Renal cortical epithelial cell (primary cell): ENCODE measurements at regions not wholly inside any gene's neighbourhood (a gene's known extent, or its start where the extent isn't known, plus 50 kb on each side); places are given as distances from the start of the nearest gene placed in this dataset.

ENCODE experiments used
- DNase-seq: peaks from one replicate; pipeline ENCODE4 v3.0.0-alpha.2; 2011; ENCODE audit warnings: low read depth

DNA sequence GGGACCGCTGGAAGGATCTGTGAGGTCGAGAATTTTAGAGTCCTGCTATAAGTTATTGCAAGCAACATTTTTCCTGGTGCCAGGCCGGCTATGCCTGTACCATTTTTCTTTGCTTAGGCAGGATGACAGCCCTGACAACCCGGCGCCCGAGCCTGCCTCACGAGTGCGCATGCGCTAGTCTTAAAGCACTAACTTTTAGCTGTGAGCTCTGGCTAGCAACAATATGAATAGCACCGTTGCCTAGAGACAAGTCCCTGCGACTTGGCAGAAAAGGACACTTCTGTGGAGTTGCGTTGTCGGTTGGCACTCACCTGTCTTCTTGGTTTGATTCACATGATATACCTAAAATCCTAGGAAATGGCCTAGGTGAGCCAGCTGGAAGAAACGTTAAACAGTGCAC lies 663.4 kb upstream of the TSPY4 start:
- DNase-seq = no peak

DNA sequence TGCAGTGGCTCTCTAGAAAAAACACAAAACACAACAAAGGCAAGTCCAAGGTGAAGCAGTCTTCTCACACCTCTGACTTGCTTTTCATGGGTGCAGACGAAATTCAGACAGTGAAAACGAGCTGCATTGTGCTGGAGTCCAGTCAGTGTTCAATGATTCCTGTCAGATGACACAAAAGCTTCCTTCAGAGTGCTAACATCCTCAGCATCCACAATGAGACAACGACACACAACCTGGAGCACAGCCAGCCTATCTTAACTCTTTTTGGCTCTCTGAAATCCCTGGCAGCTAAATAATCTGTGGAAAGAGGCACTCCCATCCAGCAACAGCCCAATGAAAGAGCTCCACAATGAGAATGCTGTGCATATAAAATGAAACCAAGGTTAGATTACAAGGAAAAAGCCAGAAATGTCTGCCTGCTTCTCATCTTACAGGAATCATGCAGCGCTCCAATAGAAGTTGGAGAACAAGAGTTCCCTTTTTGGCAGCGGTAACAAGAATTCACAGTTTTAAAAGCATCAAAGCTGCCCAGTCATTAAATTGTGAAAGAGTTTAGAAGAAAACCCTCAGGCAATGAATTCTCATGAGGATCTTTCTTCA lies 659.8 kb upstream of the TSPY4 start:
- DNase-seq = no peak

DNA sequence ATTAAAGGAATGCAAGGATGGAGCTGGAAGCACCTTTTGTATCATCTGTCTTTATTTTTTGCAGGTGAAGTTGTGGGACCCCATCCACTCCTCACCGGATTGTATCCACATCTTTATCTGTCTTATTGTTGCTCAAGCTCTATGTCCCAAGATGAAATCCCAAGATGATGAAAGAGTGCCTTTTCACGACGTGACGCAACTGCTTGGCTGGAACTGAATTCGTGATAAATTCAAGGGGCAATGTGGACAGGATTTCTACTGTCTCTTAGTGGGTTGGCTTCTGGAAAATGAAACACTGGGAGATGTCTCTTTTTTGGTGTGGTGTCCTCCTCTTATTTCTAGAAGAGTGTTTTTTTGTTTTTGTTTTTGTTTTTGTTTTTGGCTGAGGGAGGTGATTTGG lies 650.1 kb upstream of the TSPY4 start:
- no peak for DNase-seq

DNA sequence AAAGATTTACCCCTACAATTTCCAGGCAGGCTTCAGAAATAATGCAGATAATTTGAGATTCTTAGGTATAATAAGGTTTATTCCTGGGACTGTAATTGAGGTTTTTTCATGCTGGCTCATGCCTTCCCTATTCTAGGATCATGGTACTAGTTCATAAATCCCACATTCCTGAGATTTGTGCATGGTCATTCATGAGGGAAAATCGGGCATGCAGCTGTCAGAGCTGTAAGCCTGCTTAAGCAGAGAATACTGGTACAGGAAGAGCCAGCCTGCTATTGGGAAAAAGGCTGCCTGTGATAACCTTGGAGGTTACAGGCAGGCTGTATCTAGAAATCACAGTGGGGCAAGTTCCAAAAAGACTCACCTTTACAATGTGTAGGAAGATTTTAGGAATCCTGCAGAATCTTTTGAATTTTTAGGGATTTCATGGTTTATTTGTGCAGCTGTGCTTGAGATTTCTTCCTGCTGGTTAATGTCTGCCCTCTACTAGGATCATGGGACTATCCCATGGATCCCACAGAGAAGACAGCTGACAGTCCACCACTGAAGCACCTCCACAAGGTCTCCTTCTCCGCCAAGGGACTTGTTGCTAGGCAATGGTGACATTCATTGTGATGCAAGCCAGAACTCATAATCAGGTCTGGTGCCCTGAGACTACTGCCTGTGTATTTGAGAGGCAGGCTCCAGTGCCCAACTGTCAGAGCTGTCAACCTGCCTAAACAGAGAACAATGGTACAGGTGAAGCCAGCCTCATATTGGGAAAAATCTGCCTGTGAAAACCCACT lies 646.2 kb upstream of the TSPY4 start:
- no peak for DNase-seq

DNA sequence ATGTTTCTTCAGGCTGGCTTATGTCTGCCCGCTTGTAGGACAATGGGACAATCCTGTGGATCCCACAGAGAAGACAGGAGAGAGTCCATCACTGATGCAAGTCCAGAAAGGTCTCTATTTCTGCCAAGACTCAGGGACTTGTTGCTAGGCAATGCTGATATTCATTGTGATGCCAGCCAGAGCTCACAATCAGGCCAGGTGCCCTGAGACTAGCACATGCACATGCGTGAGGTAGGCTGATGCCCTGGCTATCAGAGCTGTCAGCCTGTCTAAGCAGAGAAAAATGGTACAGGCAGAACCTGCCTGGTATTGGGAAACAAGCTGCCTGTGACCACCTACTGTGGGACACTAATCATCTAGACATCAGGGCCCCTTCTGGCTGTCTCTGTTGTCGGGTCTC lies 638.7 kb upstream of the TSPY4 start:
- no peak for DNase-seq

DNA sequence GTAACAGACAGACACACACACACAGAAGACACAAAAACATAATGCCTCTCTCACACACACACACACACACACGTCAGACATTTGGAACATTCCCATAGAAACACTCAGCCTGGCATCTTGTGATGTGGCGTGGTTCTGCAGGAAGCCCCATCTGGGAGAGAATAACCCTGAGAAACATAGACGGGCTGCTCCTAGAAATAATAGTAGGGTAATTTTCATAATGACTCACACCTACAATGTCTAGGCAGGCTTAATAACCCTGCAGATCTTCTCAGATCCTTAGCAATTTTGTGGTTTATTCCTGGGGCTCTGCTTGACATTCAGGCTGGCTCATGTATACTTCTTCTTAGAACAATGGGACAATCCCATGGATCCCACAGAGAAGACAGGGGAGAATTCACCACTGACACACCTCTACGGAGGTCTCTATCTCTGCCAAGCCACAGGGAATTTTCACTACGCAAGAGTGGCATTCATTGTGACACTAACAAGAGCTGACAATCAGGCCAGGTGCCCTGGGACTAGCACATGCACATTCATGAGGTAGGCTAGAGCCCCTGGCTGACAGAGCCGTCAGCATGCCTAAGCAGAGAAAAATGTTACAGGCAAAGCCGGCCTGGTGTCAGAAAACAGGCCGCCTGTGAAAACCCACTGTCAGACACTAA lies 631.5 kb upstream of the TSPY4 start:
- peak; percentile 13 for DNase-seq

DNA sequence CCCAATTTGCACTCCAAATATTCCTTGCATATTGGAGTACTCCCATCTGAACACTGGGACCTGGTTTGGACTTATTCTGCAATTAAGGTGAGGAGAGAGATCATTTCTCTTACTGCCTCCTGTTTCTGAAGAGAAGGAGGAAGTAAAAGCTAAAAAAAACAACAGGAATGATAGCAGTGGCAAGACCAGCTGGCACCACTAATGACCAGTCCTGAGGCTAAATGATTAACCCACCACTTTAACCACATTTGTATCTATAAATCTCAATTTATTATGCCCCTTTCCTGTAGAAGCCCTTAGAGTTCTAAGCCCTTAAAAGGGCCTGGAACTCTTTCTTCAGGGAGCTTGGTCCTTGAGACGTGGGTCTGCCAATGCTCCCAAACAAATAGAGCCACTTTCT lies 625.0 kb upstream of the TSPY4 start:
- DNase-seq = peak; percentile 57

DNA sequence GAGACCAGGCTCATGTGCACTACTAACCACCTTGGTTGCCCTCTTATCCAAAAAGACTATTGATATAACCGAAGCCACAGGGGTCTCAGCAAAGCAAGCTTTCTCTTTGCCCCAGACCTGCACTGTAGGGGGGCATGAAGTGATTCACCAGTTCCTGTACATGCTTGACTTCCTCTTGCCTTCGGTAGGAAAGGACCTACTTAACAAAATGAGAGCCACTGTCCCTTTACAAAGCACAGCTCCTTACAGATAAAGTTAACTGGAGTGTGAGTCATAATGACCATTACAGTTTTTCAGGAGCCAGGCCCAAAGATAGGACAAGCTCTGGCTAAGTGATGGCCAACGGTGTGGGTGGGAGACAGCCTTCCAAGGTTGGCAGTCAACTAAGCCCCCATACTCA lies 622.0 kb upstream of the TSPY4 start:
- DNase-seq = peak; percentile 11

DNA sequence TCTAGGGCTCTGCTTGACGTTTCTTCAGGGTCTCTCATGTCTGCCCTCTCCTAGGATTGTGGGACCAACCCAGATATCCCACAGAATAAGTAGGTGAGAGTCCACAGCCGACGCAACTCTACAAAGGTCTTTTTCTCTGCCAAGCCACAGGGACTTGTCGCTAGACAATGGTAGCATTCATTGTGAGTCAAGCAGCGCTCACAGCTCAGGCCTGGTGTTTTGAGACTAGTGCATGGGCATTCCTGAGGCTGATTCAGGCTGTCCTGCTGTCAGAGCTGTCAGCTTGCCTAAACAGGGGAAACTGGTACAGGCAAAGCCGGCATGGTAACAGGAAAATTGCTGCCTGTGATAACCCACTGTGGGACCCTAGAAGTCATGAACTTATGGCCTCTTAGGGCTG lies 610.6 kb upstream of the TSPY4 start:
- no peak for DNase-seq

DNA sequence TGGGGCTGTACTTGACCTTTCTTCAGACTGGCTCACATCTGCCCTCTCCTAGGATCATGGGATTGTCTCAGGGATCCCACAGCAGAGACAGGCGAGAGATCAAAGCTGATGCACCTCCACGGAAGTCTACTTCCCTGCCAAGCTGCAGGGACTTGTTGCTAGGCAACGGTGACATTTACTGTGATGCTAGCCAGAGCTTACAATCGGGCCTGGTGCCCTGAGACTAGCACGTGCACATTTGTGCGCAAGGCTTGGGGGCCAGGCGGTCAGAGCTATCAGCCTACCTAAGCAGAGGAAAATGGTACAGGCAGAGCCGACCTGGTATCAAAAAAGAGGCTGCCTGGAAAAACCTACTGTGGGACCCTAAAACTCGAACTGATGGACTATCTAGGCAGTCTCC lies 607.3 kb upstream of the TSPY4 start:
- DNase-seq = no peak

DNA sequence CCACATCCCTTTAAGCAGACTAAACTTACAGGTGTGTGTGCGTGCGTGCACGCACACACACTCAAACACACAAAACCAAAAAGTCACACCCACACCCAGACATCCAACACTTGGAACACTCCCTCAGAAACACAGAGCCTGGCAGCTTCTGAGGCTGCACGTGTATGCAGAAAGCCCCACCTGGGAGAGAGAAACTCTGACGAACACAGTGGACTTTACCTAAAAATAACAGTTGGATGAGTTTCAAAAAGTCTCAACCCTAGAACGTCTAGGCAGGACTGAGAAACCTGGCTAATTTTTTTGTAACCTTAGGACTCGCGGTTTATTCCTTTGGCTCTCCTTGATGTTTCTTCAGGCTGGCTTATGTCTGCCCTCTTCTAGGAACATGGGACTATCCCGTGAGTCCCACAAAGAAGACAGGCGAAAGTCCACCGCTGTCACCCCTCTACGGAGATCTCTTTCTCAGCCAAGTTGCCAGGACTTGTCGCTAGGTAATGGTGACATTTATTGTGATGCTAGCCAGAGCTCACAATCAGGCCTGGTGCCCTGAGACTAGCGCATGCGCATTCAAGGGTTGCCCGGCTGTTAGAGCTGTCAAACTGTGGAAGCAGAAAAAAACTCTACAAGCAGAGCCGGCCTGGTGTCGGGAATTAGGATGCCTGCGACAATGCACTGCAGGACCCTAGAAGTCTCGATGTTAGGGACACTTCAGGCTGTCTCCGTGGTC lies 595.8 kb upstream of the TSPY4 start:
- DNase-seq = no peak

DNA sequence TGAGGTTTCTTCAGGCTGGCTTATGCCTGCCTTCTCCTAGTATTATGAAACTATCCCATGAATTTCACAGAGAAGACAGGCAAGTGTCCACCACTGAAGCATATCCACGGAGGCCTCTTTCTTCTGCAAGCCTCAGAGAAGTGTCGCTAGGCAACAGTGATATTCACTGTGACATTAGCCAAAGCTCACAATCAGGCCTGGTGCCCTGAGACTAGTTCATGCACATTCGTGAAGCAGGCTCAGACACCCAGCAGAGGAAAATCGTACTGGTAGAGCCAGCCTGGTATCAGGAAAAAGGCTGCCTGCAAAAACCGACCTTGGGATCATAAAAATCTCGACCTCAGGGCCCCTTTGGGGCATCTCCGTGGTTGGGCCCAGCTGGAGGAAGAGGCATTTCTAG lies 573.1 kb upstream of the TSPY4 start:
- DNase-seq = no peak

DNA sequence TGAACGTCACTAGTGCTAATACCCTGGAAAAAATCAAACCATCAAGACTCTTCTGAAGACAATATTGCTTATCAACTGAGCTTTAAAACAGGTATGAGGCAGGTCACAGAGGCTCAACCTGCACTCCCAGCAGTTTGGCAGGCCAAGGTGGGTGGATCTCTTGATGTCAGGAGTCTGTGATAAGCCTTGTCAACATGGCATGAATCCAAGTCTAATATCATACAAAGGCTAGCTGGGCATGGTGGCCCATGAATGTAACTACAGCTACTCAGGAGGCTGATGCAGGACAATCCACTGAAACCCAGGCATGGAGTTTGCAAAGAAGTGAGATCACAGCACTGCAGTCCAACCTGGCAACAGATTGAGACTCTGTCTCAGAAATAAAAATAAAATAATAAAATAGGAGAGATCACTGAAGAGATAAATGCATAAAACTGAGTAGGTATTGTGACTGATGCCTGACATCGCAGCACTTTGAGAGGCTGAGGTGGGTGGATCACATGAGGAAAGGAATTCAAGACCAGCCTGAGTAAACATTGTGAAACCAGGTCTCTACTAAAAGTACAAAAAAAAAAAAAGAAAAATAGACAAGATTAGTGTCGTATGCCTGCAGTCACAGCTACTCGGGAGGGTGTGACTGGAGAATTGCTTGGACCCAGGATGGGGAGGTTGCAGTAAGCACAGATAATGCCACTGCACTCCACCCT lies 555.9 kb upstream of the TSPY4 start:
- DNase-seq = peak; percentile 4

DNA sequence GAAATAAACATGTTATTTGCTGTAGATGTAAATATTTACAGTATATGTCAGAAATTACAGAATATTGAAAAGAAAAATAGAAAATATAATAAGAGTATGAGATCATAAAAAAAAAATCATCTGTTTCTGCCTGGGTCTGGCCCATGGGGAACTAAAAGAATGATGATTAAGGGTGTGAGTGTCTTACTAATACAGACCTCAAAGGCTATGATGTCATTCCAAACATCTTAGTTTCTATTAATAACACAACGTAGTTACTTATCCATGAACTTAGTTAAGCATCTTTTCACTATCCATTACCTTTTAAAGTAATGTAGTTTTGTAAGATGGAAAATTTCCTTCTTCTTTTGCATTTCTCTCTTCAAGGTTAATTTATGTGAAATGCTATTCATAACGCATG lies 542.7 kb upstream of the TSPY4 start:
- DNase-seq = peak; percentile 13

DNA sequence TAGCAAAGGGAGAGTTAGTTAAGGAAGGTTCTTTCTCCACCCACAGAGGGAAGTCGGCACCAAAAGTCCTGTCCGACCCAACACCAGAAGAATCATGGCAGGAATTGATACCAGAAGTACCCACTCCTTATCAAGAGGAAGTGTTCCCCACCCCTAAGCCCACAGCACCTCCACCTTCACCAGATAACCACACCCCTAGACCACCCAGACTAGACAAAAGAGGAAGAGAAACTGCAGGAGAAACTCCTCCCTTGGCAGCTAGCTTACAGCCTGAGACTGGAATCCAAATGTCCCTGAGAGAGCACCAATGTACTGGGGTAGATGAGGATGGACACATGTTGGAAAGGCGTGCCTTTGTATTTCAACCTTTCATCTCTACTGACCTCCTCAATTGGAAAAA lies 532.9 kb upstream of the TSPY4 start:
- no peak for DNase-seq

DNA sequence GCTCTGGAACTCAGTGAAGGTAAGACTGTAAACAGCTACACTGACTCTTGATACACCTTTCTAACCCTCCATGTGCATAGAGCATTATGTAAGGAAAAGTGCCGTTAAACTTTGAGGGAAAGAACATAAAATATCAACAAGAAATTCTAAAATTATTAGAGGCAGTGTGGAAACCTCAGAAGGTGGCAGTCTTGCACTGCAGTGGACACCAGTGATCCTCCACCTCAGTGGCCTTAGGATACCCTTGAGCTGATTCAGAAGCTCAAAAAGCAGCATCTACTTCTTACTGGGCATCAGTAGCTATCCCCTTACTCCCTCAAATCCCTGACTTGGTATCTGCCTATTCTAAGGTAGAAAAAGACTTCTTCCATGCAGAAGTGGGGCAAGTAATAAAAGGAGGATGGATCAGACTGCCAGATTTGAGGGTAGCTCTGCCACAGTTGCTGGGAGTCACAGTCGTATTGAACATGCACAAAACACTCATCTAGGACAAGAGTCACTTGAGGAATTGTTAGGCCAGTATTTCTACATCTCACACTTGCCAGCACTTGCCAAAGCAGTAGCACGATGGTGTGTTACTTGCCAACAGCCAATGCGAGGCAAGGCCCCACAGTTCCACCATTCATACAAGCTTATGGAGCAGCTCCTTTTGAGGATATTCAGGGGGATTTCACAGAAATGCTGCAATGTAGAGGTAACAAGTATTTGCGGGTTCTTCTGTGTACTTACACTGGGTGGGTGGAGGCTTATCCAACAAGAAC lies 529.4 kb upstream of the TSPY4 start:
- peak; percentile 6 for DNase-seq

DNA sequence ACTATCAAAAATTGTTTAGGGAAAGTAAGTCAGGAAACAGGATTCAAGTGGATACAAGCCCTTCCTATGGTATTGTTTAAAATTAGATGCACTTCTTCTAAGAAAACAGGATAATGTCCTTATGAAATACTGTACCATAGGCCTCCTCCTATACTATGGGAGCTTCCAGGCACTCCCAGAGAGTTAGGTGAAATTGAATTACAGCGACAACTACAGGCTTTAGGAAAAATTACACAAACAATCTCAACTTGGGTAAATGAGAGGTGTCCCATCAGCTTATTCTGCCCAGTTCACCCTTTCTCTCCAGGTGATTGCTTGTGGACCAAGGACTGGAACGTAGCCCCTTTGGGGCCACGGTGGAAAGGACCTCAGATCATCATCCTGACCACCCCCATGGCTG lies 528.7 kb upstream of the TSPY4 start:
- peak; percentile 3 for DNase-seq

DNA sequence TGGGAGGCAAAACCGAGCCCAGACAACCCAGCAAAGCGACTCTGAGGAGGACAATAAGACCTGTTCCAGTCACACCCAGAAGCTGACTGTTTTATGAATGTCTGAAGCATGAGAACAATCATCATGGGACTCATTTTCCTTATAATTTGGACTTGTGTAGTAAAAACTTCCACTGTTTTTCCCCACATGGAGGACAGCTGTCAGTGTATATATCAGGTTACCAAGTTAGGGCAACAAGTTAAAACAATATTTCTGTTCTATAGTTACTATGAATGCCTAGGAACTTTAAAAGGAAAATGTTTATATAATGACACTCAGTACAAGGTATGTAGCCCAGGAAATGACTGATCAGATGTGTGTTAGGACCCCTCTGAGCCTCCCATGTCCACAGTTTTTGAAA lies 528.2 kb upstream of the TSPY4 start:
- DNase-seq = no peak

DNA sequence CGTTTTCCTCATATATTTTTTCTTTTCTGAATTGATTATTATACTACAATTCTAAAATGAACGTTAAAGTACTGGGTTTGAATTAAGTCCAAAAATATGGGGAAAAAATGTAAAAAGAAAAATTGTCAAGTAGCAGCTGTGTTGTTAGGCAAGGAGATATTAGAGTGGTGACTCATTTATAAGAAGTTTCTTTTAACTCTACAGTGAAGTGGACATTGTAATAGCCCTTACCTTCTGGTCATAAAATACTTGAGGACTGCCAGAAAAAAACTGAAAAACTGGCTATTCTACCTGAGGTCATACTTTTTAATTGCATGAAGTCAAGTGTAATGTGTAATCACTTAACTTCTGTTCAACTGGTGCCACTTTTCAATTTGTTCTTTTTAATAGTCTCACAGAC lies 523.1 kb upstream of the TSPY4 start:
- DNase-seq = peak; percentile 0

DNA sequence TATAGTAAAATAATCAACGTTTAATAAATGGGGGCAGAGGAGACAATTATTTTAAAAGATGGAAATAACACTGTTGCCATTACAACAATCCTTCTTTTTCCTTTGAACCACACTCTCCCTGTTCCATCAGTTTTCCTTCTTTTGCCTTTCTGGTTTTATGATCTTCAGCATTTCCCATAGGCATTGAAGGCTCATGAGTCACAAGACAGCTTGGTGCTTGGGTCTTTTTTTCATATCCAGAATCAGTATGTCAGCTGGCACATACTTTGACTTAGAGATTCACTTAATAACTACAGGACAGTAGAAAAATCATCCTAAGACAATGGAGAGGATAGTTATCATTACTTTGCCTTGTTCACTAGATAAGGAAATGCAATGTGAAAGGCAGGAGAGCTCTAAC lies 521.6 kb upstream of the TSPY4 start:
- no peak for DNase-seq

DNA sequence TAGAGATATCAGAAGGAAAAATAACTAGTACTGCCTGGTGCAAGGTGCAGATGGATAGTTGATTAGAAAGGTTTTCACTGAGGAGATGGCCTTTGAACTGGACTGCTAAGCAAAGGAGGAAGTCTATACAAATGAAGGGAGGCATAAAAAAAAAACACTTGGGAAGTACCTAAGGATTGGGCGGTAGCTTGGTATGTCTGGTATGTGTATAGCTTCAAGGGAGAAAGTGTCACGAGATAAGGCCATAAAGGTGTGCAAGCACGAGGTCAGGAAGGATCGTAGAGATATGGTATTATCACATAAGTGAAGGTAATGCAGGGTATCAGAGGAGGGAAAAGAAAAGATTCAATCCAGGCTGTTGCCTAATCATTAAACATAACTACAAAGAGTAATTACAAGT lies 517.2 kb upstream of the TSPY4 start:
- peak; percentile 1 for DNase-seq
